ENCODE measurements at regions not wholly inside any gene's neighbourhood (a gene's known extent, or its start where the extent isn't known, plus 50 kb on each side); places are given as distances from the start of the nearest gene placed in this dataset.

DNA sequence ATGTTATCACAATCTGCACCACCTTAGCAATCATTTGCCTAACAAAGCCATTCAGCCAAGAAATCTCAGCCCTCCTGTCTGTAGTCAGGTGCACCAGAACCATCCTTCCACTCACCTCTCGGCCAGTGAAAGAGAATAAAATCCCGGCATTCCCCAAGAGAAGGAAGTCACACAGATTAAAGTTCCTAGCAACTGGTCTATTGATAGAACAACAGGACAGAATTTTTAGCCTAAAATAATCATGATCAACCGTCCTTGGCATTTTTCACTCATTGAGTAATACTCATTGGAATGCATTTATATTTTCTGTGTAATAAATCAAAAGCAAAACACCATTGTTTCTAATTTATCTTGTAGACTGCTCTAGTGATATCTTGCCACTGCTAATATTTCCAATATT is 85.7 kb upstream of the CDH4 start:
- no peak for TF ChIP-seq POLR2AphosphoS5 (IDR thresholded peaks at IDR 0.05)
- TF ChIP-seq CTCF (IDR thresholded peaks at IDR 0.05), result no peak

Measured in stomach (tissue), 4 donors.